Caki2 (cell line): ENCODE measurements at regions not wholly inside any gene's neighbourhood (a gene's known extent, or its start where the extent isn't known, plus 50 kb on each side); places are given as distances from the start of the nearest gene placed in this dataset.

Experiments
- DNase-seq: peaks from one replicate; pipeline ENCODE4 v3.0.0-alpha.2; 2015; ENCODE audit warnings: low read depth
- in situ Hi-C: cut with HindIII; loops from 2 replicates; pipeline ENCODE4 v1.10.0; 2016; ENCODE audit warnings: low sequenced_read_pairs, low pct_unique_long_range_greater_than_20kb, mixed read lengths

GRCh38 chr3:73894474-73895213 is 269.9 kb upstream of the PDZRN3 start:
- DNase-seq = no peak
- in situ Hi-C loops = no loop called here

GRCh38 chr3:73893089-73893488 is 268.3 kb upstream of the PDZRN3 start:
- DNase-seq = no peak
- in situ Hi-C loops = no loop called here

GRCh38 chr3:73885862-73886261 is 261.1 kb upstream of the PDZRN3 start:
- in situ Hi-C loops = no loop called here

GRCh38 chr3:73884361-73884760 is 259.6 kb upstream of the PDZRN3 start:
- in situ Hi-C loops = no loop called here
- DNase-seq = no peak

More at GRCh38 chr3:73885862-73886261, 261.1 kb upstream of the PDZRN3 start:
- DNase-seq = no peak

- in situ Hi-C loops = no loop called here
- DNase-seq = no peak
Observed at GRCh38 chr3:73883497-73883896, 258.8 kb upstream of the PDZRN3 start.

GRCh38 chr3:73874606-73875369 is 250.0 kb upstream of the PDZRN3 start:
- in situ Hi-C loops = no loop called here
- DNase-seq = no peak

- in situ Hi-C loops = no loop called here
- no peak for DNase-seq
Observed at GRCh38 chr3:73874161-73874560, 249.4 kb upstream of the PDZRN3 start.

GRCh38 chr3:73868688-73869315 is 244.1 kb upstream of the PDZRN3 start:
- in situ Hi-C loops = no loop called here
- DNase-seq = peak; percentile 9

GRCh38 chr3:73867524-73867923 is 242.8 kb upstream of the PDZRN3 start:
- no peak for DNase-seq
- in situ Hi-C loops = no loop called here

- DNase-seq = no peak
- in situ Hi-C loops = no loop called here
Observed at GRCh38 chr3:73866846-73867245, 242.1 kb upstream of the PDZRN3 start.

- in situ Hi-C loops = no loop called here
- DNase-seq = no peak
Observed at GRCh38 chr3:73863546-73864079, 238.9 kb upstream of the PDZRN3 start.

GRCh38 chr3:73855813-73856212 is 231.1 kb upstream of the PDZRN3 start:
- no peak for DNase-seq
- in situ Hi-C loops = no loop called here

- in situ Hi-C loops = no loop called here
- no peak for DNase-seq
Observed at GRCh38 chr3:73848173-73848906, 223.6 kb upstream of the PDZRN3 start.

GRCh38 chr3:73846951-73847350 is 222.2 kb upstream of the PDZRN3 start:
- DNase-seq = no peak
- in situ Hi-C loops = no loop called here

- no peak for DNase-seq
- in situ Hi-C loops = no loop called here
Observed at GRCh38 chr3:73839032-73839431, 214.3 kb upstream of the PDZRN3 start.

- no peak for DNase-seq
- in situ Hi-C loops = no loop called here
Observed at GRCh38 chr3:73835945-73836344, 211.2 kb upstream of the PDZRN3 start.

- in situ Hi-C loops = no loop called here
- DNase-seq = no peak
Observed at GRCh38 chr3:73832426-73832825, 207.7 kb upstream of the PDZRN3 start.

GRCh38 chr3:73828348-73828747 is 203.6 kb upstream of the PDZRN3 start:
- in situ Hi-C loops = no loop called here

More at GRCh38 chr3:73828348-73828747, 203.6 kb upstream of the PDZRN3 start:
- DNase-seq = no peak
